ENCODE measurements at regions not wholly inside any gene's neighbourhood (a gene's known extent, or its start where the extent isn't known, plus 50 kb on each side); places are given as distances from the start of the nearest gene placed in this dataset.

GRCh38 chr4:121535351-121535750 lies 154.5 kb upstream of the QRFPR start:
- no peaks in the 10 kb centered on the region for H3K36me3 ChIP-seq (ENCODE audit: control insufficient read depth, insufficient read depth, low read length)
- no peaks in the 10 kb centered on the region for H3K9me3 ChIP-seq (ENCODE audit: control insufficient read depth, insufficient read depth, low read depth, low read length)
- H3K27ac ChIP-seq (ENCODE audit: insufficient read depth, low read length), result no peak overlapping the region
- H3K79me2 ChIP-seq (ENCODE audit: control insufficient read depth, insufficient read depth, low read length), result no peaks in the 10 kb centered on the region
- no peak for DNase-seq (ENCODE audit: low read depth in 2 of 2)
- no peaks in the 10 kb centered on the region for H3K4me1 ChIP-seq (ENCODE audit: control insufficient read depth, extremely low read depth, insufficient read depth, low read length)
- H2AFZ ChIP-seq (ENCODE audit: low read length), result no peak overlapping the region
- no peak overlapping the region for H3K9ac ChIP-seq (ENCODE audit: insufficient read depth, low read length)
- no peak overlapping the region for H3K4me3 ChIP-seq (replicated peaks in 1 of 4; ENCODE audit: control extremely low read depth in 1 of 4, insufficient read depth in 1 of 4, low read depth in 3 of 4, low read length in 4 of 4)
- no peaks in the 10 kb centered on the region for H3K27me3 ChIP-seq (ENCODE audit: control insufficient read depth, insufficient read depth, low read length)
- H4K20me1 ChIP-seq (ENCODE audit: control insufficient read depth, extremely low read depth, insufficient read depth, low read length), result no peaks in the 10 kb centered on the region
- TF ChIP-seq EZH2 (IDR thresholded peaks at IDR 0.05; ENCODE audit: low read length, missing control alignments) (no peak), CTCF (conservative IDR thresholded peaks at IDR 0.05 in 1 of 2, IDR thresholded peaks at IDR 0.05 in 1 of 2; ENCODE audit: low read depth in 1 of 2, low read length in 2 of 2) (no peak)
- no peak overlapping the region for H3K4me2 ChIP-seq (ENCODE audit: extremely low read depth, insufficient read depth, low read length)

GRCh38 chr4:121534187-121534586 lies 153.4 kb upstream of the QRFPR start:
- Histone ChIP-seq H4K20me1 (ENCODE audit: control insufficient read depth, extremely low read depth, insufficient read depth, low read length) (no peaks in the 10 kb centered on the region), H3K79me2 (ENCODE audit: control insufficient read depth, insufficient read depth, low read length) (no peaks in the 10 kb centered on the region), H3K36me3 (ENCODE audit: control insufficient read depth, insufficient read depth, low read length) (no peaks in the 10 kb centered on the region), H3K9me3 (ENCODE audit: control insufficient read depth, insufficient read depth, low read depth, low read length) (no peaks in the 10 kb centered on the region), H3K4me1 (ENCODE audit: control insufficient read depth, extremely low read depth, insufficient read depth, low read length) (no peaks in the 10 kb centered on the region), H3K27ac (ENCODE audit: insufficient read depth, low read length) (no peak overlapping the region), H3K9ac (ENCODE audit: insufficient read depth, low read length) (no peak overlapping the region), H3K27me3 (ENCODE audit: control insufficient read depth, insufficient read depth, low read length) (no peaks in the 10 kb centered on the region), H3K4me2 (ENCODE audit: extremely low read depth, insufficient read depth, low read length) (no peak overlapping the region), H3K4me3 (replicated peaks in 1 of 4; ENCODE audit: control extremely low read depth in 1 of 4, insufficient read depth in 1 of 4, low read depth in 3 of 4, low read length in 4 of 4) (no peak overlapping the region), H2AFZ (ENCODE audit: low read length) (no peak overlapping the region)
- no peak for TF ChIP-seq EZH2 (IDR thresholded peaks at IDR 0.05; ENCODE audit: low read length, missing control alignments)
- TF ChIP-seq CTCF (conservative IDR thresholded peaks at IDR 0.05 in 1 of 2, IDR thresholded peaks at IDR 0.05 in 1 of 2; ENCODE audit: low read depth in 1 of 2, low read length in 2 of 2), result no peak
- DNase-seq (ENCODE audit: low read depth in 2 of 2), result no peak

GRCh38 chr4:121526509-121526908 lies 145.7 kb upstream of the QRFPR start:
- DNase-seq (ENCODE audit: low read depth in 2 of 2), result no peak
- H3K4me1 ChIP-seq (ENCODE audit: control insufficient read depth, extremely low read depth, insufficient read depth, low read length), result no peaks in the 10 kb centered on the region
- H2AFZ ChIP-seq (ENCODE audit: low read length), result no peak overlapping the region
- H3K4me3 ChIP-seq (replicated peaks in 1 of 4; ENCODE audit: control extremely low read depth in 1 of 4, insufficient read depth in 1 of 4, low read depth in 3 of 4, low read length in 4 of 4), result no peak overlapping the region
- H3K36me3 ChIP-seq (ENCODE audit: control insufficient read depth, insufficient read depth, low read length), result no peaks in the 10 kb centered on the region
- H3K27ac ChIP-seq (ENCODE audit: insufficient read depth, low read length), result no peak overlapping the region
- H3K9ac ChIP-seq (ENCODE audit: insufficient read depth, low read length), result no peak overlapping the region
- H3K4me2 ChIP-seq (ENCODE audit: extremely low read depth, insufficient read depth, low read length), result no peak overlapping the region
- no peaks in the 10 kb centered on the region for H3K27me3 ChIP-seq (ENCODE audit: control insufficient read depth, insufficient read depth, low read length)
- H3K9me3 ChIP-seq (ENCODE audit: control insufficient read depth, insufficient read depth, low read depth, low read length), result no peaks in the 10 kb centered on the region
- no peaks in the 10 kb centered on the region for H3K79me2 ChIP-seq (ENCODE audit: control insufficient read depth, insufficient read depth, low read length)
- no peaks in the 10 kb centered on the region for H4K20me1 ChIP-seq (ENCODE audit: control insufficient read depth, extremely low read depth, insufficient read depth, low read length)
- TF ChIP-seq CTCF (conservative IDR thresholded peaks at IDR 0.05 in 1 of 2, IDR thresholded peaks at IDR 0.05 in 1 of 2; ENCODE audit: low read depth in 1 of 2, low read length in 2 of 2) (no peak), EZH2 (IDR thresholded peaks at IDR 0.05; ENCODE audit: low read length, missing control alignments) (no peak)
